NCI-H226 (cell line): ENCODE measurements at regions not wholly inside any gene's neighbourhood (a gene's known extent, or its start where the extent isn't known, plus 50 kb on each side); places are given as distances from the start of the nearest gene placed in this dataset.
"Not testable (repeated sequence)": the region's sequence is repeated elsewhere in the genome, so short reads cannot be mapped to it uniquely, and the experiment has no call there.

ENCODE experiments used
- DNase-seq: peaks from one replicate; pipeline ENCODE4 v3.0.0-alpha.2; 2015

DNA sequence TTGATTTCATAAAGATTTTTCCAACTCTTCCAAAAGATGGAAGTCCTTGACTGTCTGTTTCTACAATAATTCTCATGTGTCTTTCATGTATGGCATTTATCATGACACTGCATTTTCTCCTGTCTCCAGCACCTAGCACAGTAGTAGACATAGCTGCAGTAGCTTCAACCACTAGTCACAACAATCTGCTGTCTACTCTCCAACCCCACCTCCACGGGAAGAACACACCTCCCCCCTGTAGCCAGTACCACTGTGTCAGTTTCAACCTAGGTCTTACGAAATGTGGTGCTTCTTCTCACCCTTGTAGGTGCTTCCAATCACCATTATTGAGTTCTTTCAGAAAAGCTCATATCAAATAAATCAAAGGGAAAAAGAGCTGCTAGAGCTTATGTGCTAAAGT, 425.1 kb upstream of the ADAMTS5 start:
- DNase-seq, result no peak

DNA sequence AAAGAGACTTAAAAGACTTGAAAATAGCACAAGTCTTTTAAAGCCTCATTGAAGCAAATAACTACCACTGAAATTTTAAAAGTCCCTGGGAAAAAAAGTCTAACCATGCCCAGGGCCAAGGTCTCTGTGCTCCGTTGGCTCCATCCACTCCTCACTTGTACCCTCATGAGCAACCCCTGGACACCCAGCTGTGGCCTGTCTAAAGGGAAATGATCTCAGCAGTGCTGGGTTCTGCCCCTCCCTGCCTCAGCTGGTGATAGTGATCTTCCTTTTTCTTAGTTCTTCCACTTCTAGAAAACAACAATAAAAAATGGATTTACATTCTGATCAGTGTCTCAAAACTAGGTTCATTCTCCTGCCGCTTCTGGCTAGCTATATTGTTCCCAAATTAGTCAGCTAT, 423.5 kb upstream of the ADAMTS5 start:
- no peak for DNase-seq

DNA sequence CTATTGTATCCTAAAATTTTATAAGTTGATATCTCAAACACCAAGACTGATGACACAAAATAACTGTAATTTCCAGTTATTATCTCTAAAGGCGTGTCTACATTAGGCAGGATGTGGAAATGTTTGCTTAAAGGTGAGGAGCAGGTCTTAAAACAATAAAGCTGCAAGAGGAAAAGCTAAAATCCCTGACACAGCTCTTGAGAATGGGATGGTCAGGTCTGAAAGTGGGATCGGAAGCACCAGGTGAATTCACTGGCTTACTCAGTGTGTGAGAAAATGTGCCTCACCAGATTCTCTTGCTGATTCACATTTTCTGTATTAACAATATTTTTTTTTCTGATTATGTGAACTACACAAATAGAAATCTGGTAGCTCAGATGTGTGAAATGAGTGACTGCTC, 421.9 kb upstream of the ADAMTS5 start:
- no peak for DNase-seq

DNA sequence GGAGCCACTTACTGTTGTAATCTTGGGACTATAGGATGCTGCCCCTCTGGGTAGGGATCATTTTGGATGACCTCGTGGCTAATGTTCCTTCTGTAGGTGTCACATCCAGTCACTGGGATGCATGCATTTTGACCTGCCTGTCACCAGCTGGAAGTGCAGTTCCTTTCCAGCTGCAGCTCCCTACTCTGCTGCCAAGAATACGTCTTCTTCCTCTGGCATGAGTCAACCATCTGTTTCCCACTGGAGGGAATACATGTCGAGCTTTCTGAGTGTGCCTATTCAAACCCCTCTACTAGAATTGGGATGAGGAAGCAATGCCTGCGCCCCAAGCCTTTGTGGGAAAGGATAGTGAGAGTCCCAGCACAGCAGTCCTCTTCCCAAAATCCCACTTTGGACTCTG, 415.5 kb upstream of the ADAMTS5 start:
- no peak for DNase-seq

DNA sequence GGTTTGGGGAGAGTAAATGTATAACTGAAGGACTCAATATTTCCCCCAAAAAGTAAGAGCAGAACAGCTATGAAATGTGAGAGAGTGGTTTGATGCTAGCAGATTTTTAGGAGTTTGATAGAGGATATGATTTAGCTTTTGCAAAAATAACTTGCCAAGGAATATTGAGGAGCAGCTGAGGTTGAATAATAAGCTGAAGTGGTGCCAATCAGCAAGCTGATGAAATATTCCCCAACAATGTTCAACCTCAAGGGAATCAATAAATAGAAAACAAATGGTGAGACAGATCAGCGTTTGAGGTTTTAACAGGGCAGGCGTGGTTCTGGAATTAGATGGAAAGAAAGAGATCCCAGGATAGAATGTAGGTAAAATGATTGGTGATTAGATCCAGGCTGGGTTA, 413.4 kb upstream of the ADAMTS5 start:
- no peak for DNase-seq

DNA sequence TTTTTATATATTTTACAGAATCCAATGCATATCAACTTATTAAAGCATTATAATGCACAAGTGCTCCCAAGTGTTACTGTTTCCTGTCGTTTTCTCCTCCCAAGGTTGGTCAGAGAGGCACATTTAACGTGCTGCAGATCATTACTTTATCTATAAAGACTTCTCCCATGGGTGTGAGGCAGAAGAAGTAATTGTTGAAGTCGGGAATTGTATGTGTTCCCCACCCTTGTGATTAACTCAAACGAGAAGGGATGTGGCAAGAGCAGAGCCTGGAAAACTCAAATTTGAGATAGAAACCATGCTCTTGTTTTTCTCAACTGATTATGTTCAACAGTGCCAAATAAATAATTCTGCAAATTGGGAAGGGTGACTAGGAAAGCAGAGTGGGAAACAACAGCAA, 412.5 kb upstream of the ADAMTS5 start:
- DNase-seq, result no peak

DNA sequence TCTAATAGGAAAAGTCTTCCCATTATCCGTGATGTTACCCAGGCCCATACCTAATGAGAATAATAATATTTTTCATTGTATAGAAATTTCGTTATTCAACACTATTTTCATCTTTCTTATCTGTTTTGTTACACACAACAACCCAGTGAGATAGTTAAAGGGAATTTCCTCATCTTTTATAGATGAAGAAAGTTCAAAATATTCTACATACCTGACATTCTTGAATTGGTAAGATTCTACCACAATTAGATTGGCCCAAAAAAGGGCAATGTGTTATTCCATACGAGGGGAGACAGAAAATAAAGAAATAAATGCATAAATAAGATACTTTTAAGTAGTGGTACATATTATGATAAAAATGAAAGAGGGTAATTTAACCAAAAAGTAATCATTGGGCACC, 405.5 kb upstream of the ADAMTS5 start:
- peak; percentile 69 for DNase-seq

DNA sequence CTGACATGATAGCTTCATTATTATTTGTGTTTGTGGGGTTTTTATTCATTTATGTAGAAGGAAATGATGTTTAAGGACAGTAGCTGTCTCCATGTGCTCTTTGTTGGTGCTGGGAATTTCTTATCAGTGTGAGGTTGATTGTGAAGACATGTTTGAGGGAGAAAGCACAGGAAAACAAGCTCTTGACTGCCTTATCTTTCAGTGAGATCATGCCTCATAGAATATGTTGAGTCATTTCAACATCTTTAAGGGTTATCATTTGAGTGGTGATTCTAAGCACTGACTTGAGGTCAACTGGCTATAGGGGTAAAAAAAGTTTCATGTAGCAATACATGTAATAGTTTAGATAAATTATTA, 405.1 kb upstream of the ADAMTS5 start:
- DNase-seq, result peak; percentile 96

DNA sequence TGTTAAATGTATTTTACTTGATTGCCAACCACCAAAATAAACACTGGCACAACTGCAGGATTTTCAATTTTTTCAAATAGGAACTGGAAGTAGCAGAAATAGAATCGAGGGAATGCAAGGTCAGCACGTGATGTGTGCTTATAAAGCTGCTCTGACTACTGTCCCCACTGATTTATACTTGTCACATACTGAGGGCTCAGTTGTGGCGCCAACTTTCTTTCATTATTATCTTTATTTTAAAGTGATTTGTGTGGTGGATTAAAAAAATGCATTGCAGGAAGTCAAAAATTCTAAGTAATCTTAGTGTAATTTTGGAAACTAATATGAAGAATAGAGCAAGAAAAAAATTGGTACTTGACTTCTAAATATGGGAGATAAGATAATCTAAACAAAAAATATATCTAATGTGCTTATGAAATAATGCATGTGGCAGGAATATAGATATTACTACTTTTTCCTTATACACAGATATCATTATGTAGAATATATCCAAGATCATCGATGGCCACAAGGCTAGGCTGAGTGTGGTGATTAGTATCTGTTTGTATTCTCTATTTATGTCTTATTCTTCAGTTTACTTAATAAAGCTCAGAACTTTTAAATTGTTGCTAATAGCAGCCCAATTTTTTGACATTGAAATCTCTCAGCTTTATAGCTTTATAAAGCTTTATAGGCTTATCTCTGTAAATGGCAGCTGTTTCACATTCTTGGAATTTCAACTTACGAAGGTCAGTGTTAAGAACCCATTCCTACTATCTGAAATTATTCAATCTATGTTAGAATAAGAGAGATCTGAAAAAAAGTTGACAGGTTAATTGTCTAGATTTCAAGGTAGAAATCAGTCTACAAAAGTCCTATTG, 404.5 kb upstream of the ADAMTS5 start:
- peak; percentile 83 for DNase-seq

DNA sequence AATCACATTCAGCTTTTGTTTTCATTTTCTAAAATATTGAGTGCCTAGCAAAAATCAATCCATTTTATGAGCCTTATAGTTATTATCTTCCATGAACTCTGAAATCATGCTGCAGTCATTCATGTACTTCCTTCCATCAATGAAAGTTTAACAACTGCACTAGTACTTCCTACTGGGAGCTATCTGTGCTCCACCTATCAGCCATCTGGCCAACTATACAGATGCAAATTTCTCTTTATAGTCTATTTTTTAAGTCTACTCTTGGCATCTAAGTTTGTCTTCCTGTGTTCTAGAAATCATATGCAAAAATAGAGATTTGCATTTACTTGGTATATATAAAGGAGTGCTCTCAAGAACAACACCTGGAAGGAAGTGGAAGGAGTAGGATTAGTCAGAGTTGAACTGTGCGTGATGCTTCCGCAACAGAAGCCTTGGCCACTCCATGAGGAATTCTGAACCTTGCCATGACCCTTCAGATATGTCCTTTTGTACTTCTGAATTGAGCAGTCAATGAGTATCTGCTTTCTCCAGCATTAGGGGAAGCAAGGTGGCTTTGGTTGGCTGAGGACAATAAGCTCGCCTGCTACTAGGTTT, 403.2 kb upstream of the ADAMTS5 start:
- peak; percentile 12 for DNase-seq

DNA sequence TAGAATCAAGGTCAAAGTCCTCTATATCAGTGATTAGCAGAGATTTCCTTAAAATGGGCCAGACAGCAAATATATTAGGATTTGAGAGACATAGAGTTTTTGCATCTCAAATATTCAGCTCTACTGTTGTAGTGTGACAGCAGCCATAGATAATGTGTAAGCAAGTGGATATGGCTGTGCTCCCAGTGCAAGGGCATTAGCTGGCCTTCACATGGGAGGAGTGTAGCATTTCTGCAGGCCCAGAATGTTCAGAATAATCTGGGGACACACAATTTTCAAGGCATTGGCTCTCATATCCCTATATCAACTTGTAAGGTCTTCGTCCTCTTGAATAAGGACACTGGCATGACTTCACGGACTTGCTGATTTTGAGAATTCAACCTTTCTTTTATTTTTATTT, 402.3 kb upstream of the ADAMTS5 start:
- no peak for DNase-seq

DNA sequence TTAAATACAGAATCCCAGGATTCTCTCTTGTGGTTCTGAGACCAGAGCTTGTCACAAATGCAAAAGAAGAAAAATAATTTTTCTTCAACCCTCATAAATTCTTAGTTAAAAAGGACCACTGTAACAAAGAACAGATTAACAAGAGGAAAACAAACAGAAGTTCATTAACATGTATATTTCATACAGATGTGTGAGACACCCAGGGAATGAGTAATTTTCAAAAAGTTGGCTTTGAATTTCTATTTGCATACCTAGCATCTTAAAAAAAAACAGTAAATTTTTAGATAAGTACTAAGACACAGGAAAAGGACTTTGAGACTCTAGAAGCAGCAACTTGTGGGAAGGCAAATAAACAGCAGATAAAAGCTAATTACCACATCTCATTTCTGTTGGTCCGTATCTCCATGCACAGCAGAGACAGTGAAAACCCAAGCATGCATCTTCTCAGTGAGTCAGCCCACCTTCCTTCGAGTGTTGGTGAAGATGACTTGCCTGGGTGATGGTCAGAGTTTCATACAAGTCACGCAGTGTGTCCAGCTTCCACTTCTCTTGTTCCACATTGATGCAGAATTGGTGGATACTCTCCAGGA, 399.9 kb upstream of the ADAMTS5 start:
- DNase-seq, result peak; percentile 15

DNA sequence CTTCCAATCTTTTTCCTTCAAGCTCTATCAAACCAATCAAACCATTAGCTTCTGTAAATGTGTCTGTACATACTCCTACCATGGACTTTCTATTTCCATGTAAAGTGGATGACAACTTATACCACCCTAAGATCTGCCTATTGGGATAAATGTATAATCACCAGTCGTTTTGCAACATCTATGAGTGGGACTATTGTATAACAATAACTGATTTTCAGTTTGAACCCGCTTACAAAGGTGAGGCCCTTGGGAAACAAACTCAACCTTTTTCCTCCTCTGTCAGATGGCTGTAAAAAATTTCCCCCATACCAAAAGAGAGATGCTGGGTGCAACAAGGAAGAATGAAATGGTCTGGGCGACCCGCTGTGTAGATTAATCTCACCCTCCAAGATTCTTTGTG, 399.1 kb upstream of the ADAMTS5 start:
- DNase-seq, result no peak

DNA sequence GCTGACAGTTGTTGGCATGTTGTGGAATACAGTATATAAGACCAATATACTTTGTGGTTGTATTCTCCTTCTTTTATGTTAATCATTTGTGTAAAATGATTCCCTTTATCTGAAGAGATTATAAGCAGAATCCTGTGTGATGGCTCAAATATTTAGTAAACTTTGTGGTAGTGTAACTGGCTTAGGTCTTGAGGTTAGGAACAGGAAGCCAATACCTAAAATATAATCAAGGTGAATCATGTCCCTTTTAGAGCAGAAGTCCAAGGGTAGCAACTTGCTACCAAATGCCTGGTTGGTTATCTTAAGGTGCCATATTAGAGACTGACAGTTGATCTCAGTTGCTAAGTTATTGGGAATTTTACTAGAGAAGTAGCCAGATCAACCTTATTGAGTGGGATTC, 398.5 kb upstream of the ADAMTS5 start:
- peak; percentile 86 for DNase-seq

DNA sequence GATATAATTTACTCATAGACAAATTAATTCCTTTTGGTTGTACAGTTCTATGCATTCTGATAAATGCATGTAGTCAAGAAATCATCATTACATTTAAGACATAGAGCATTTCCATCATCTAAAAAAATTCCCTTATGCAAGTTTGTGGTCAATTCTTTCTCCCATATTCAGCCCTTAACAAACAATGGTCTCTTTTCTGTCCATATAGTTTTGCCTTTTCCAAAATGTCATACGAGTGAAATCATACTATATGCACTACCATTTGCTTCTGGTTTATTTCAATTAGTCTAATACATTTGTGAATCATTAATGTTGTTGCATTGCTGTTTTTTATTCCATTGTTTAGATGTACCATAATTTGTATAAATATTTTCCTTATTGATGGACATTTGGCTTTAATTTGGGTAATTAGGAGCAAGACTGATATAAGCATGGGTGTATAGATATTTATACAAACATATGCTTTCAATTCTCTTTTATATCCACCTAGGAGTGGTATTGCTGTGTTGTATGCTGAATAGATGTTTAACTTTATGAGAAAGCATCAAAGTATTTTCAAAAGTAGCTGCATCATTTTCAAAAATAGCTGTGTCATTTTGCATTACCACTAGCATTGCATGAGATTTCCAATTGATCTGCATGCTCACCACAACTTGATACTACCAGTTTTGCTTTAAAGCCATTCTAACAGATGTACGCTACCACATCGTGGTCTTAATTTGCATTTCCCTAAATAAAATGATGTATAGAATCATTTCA, 397.0 kb upstream of the ADAMTS5 start:
- DNase-seq, result no peak

DNA sequence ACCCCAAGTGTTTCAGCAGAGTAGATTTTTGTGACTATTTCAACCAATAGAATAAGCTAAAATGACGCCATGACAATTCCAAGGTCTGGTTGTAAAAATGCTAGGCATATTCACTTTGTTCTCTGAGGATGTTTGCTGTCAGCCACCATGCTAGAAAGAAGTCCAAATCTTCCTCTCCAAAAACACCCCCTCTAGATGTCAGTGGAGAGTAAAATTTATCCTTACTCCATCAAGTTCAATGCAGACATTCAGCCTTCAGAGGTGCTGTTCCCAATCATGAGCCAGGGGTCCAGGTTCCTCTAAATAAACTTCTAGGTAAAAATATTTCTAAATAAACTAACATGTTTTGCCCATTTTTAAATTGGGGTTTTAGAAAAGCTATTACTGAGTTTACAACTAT, 395.4 kb upstream of the ADAMTS5 start:
- no peak for DNase-seq

DNA sequence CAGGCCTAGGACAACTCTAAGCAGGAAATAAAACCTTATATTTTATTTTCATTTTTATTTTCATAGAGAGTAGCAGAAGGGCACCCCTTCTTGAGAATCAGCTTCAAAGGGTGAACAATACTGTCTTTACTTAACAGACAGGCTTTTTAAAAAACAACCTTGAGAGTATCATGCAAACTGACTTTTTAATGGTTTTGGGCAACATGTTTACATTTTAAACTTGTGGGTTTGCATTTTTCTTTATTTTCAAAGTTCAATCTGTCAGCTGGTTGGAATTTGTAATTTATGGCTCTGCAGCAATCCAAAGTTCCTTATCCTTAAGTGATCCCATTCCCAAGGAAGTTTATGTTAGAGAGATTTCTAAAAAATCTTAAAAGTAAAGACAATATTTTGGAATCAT, 392.3 kb upstream of the ADAMTS5 start:
- peak; percentile 40 for DNase-seq

DNA sequence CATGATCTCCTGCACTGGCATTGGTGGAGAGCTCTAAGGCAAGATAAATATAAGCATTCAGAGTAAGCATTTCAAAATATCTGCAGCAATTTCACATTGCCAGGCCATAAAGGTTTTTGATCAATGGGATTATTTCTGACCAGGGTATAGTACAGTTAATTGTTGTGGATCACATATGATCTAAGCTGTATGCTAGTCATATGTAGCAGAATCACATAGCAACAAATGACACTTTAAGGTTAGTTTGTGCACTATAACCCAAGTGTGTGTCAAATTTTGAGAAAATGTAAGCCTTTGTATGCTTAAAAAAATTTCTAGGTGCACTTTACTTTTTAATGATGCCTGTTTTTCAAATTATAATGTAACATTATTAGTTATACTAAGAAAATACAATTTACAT, 386.0 kb upstream of the ADAMTS5 start:
- no peak for DNase-seq

DNA sequence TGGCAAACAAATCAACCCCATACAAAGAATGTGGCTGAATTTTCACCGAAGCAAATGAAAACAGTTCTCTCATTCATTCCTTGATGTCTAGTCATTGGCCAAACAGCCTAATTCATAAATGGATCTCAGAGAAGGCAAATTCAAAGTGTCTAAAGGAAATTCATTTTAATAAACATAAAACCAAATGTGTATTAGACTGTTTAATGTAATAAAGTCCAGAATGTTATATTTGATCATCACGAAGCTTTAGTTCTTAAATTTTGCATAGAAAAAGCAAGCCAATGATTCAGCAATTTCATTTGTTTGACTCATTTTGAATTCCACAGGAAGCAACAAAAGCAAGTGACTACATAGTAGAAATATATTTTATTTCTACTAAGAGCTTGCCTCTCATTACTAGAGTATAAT, 379.2 kb upstream of the ADAMTS5 start:
- DNase-seq, result peak; percentile 30

DNA sequence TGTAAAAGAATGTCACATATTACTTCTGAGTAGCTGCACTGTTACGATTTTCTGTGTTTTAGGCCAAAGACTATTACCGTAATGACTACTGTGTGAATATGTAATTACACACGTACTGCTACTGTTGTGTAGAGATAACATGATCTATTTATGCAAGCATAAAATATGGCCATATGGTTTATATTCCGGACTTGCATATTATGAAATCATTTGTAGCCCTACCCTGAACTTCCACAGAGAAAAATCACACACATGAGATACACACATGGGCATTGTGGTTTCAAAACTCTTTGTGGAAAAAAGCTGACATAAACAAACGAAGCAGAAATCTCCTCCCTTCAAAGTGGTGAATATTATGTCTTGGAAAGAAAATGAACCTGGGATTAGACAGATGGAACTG, 373.0 kb upstream of the ADAMTS5 start:
- no peak for DNase-seq

DNA sequence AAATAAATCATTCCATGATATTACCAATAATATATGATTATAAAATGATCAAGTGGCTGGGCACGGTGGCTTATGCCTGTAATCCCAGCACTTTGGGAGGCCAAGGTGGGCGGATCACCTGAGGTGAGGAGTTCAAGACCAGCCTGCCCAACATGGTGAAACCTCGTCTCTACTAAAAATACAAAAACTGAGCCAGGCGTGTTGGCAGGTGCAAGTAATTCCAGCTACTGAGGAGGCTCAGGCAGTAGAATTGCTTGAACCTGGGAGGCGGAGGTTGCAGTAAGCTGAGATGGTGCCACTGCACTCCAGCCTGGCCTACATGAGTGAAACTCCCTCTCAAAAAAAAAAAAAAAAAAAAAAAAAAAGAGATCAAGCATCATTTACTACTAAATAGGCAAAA, 371.1 kb upstream of the ADAMTS5 start:
- not testable (repeated sequence) for DNase-seq

DNA sequence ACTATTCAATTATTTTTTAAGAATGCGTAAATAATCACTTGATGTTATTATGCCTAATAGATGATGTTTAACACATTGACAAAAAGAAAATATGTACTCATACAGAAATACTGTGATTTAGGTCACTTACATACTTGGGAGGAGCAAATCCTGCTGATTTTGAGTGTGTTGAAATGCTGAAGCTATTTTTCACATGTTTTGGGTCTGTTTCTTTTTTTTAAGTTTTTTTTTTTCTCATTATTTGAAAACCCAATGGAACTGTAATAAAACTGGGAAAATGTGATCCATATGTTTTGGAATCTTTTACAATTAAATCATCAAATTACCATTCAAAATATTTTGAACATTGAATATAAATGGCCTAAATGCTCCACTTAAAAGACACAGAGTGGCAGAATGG, 366.2 kb upstream of the ADAMTS5 start:
- no peak for DNase-seq

DNA sequence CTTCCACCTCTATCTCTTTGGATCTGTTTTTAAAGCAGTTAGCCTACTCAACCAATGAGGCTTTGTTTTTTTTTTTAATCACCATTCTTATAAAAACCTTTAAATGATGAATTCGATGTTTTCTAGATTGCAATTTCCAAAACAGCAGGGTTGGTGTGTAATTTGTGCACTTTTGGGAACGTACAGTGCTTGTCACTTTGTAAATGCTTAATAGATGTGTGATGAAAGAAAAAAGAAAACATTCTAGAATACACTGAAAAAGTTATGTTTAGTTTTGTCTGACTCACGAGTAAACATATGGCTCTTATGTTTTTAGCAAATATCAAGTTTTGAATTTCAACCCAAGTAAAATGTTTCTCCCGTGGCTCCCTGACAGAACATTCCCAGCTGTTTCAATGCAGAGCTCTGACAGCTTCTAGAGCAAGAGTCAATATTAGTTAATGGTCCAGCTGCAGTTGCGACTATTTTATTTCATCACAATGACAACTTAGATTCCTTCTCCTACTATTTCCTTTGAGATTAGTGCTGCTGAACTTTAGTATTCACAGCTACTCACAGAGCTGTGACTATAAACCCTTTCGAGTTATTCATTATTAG, 362.5 kb upstream of the ADAMTS5 start:
- DNase-seq, result no peak
